ENCODE measurements at regions not wholly inside any gene's neighbourhood (a gene's known extent, or its start where the extent isn't known, plus 50 kb on each side); places are given as distances from the start of the nearest gene placed in this dataset.

DNA sequence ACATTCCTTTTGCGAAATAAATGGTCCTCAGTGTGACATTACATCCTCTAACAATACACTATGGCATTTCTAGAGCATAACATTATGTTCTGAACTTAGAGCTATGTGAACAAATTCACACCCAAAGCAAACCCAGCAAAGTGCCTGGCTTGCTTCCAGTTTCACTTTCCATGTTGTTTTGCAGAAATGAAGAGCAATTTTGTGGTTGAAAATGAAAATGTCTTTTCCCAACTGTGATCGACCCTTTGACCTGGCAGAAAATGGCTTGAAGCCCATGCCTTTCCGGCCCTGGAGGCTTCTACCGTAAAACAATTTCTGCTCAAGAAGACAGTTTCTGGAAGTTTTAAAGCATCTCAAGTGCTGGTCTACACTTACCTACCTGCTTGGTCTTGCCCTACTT lies 344.7 kb upstream of the RGMB start:
- TF ChIP-seq POLR2A (IDR thresholded peaks at IDR 0.05) = no peak
- TF ChIP-seq, protein P1, sequence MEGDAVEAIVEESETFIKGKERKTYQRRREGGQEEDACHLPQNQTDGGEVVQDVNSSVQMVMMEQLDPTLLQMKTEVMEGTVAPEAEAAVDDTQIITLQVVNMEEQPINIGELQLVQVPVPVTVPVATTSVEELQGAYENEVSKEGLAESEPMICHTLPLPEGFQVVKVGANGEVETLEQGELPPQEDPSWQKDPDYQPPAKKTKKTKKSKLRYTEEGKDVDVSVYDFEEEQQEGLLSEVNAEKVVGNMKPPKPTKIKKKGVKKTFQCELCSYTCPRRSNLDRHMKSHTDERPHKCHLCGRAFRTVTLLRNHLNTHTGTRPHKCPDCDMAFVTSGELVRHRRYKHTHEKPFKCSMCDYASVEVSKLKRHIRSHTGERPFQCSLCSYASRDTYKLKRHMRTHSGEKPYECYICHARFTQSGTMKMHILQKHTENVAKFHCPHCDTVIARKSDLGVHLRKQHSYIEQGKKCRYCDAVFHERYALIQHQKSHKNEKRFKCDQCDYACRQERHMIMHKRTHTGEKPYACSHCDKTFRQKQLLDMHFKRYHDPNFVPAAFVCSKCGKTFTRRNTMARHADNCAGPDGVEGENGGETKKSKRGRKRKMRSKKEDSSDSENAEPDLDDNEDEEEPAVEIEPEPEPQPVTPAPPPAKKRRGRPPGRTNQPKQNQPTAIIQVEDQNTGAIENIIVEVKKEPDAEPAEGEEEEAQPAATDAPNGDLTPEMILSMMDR (IDR thresholded peaks at IDR 0.05) = no peak
